A673 (cell line): ENCODE measurements at regions not wholly inside any gene's neighbourhood (a gene's known extent, or its start where the extent isn't known, plus 50 kb on each side); places are given as distances from the start of the nearest gene placed in this dataset.

Experiments
- BruUV-seq: library from RNA; stranded (reverse); fragments of 400-500 nt; replicated peaks from 2 replicates; lab custom pipeline; 2021; lab: Mats Ljungman, UMichigan
- CTCF ChIA-PET: fragments of 300-600 bp; sonication (Branson Sonifier 250); formaldehyde crosslinking; loops from one replicate; lab custom pipeline; 2022; ENCODE audit warnings: antibody characterized with exemption; lab: Charles Lee
- POLR2A ChIA-PET: fragments of 300-600 bp; sonication (Branson Sonifier 250); formaldehyde crosslinking; loops from one replicate; lab custom pipeline; 2022; ENCODE audit warnings: antibody characterized with exemption; ENCODE audit not compliant: low non-redundant PET; lab: Charles Lee
- DNase-seq: peaks from one replicate; pipeline ENCODE4 v3.0.0-alpha.2; 2015; ENCODE audit warnings: low spot score
- H3K27ac ChIP-seq: fragments of 200-600 bp; sonication (generic); 2 replicates; pipeline ENCODE4 v1.5.1; 2016; ENCODE audit warnings: mixed run types, low read depth, mild to moderate bottlenecking, mixed read lengths, antibody characterized with exemption, low read length; ENCODE audit not compliant: poor library complexity, severe bottlenecking
- H3K27me3 ChIP-seq: fragments of 200-600 bp; sonication (generic); replicated peaks from 2 replicates; pipeline ENCODE4 v1.6.1; 2017; ENCODE audit warnings: mixed run types, low read depth, mild to moderate bottlenecking, mixed read lengths, antibody characterized with exemption, low read length; ENCODE audit not compliant: insufficient read depth, poor library complexity
- H3K36me3 ChIP-seq: fragments of 200-600 bp; sonication (generic); 2 replicates; pipeline ENCODE4 v1.6.1; 2016; ENCODE audit warnings: mixed run types, mild to moderate bottlenecking, mixed read lengths, antibody characterized with exemption, low read length; ENCODE audit not compliant: insufficient read depth, poor library complexity, severe bottlenecking
- H3K4me1 ChIP-seq: fragments of 200-600 bp; sonication (generic); 2 replicates; pipeline ENCODE4 v1.6.1; 2017; ENCODE audit warnings: mixed run types, mild to moderate bottlenecking, mixed read lengths, antibody characterized with exemption, low read length; ENCODE audit not compliant: insufficient read depth, poor library complexity, severe bottlenecking
- H3K4me3 ChIP-seq: fragments of 200-600 bp; sonication (generic); 2 replicates; pipeline ENCODE4 v1.5.1; 2016; ENCODE audit warnings: low read depth, mixed run types, mild to moderate bottlenecking, mixed read lengths, low read length; ENCODE audit not compliant: poor library complexity, severe bottlenecking
- H3K9me3 ChIP-seq: fragments of 200-600 bp; sonication (generic); 2 replicates; pipeline ENCODE4 v1.6.1; 2016; ENCODE audit warnings: mixed run types, low read depth, mild to moderate bottlenecking, mixed read lengths, antibody characterized with exemption, low read length; ENCODE audit not compliant: poor library complexity, severe bottlenecking
- EZH2 ChIP-seq: fragments of 200-600 bp; sonication (generic); IDR thresholded peaks from 2 replicates; pipeline ENCODE4 v1.6.1; 2017; ENCODE audit warnings: borderline replicate concordance, low read depth, mild to moderate bottlenecking, mixed read lengths, antibody characterized with exemption, low read length; ENCODE audit not compliant: poor library complexity, severe bottlenecking
- intact Hi-C: fragments of 100-400 bp; cut with micrococcal nuclease; formaldehyde crosslinking; loops from one replicate; pipeline ENCODE4 v1.10.0; 2022; ENCODE audit not compliant: unreplicated experiment
- TF ChIP-seq, protein P1 (sequence below): fragments of 300-800, 200-600 bp; sonication (generic); conservative IDR thresholded peaks from 2 replicates; pipeline ENCODE4 v1.5.1; 2017; ENCODE audit warnings: low read depth, mild to moderate bottlenecking, antibody characterized with exemption, low read length, moderate library complexity, mixed read lengths

DNA sequence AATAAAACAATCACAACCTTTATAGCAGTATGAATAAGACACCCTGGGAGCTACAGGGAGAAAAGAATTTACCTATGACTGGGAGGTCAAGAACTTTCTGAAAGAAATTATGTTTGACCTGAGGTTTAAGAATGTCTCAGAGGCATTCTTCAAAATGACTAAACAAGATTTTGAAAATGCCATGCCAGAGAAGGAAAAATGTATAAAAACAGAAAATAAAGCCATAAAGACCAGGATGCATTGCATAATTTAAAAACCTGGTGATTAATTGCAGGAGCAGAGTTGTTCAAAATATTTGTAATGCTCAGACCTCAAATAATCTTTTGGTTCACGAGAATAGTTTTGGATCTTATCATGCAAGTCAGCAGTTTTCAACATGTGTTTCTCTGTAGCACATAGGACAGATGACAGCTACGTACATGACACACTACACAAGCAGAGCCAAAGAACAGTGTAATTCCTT is 954.7 kb upstream of the ARRDC3 start:
- BruUV-seq, result no TSS peak
- Histone ChIP-seq H3K4me3 (no peak overlapping the region), H3K27ac (no peak overlapping the region), H3K36me3 (no peaks in the 10 kb centered on the region), H3K27me3 (no peaks in the 10 kb centered on the region), H3K9me3 (no peaks in the 10 kb centered on the region), H3K4me1 (no peaks in the 10 kb centered on the region)
- no peak for DNase-seq
- TF ChIP-seq, protein P1, sequence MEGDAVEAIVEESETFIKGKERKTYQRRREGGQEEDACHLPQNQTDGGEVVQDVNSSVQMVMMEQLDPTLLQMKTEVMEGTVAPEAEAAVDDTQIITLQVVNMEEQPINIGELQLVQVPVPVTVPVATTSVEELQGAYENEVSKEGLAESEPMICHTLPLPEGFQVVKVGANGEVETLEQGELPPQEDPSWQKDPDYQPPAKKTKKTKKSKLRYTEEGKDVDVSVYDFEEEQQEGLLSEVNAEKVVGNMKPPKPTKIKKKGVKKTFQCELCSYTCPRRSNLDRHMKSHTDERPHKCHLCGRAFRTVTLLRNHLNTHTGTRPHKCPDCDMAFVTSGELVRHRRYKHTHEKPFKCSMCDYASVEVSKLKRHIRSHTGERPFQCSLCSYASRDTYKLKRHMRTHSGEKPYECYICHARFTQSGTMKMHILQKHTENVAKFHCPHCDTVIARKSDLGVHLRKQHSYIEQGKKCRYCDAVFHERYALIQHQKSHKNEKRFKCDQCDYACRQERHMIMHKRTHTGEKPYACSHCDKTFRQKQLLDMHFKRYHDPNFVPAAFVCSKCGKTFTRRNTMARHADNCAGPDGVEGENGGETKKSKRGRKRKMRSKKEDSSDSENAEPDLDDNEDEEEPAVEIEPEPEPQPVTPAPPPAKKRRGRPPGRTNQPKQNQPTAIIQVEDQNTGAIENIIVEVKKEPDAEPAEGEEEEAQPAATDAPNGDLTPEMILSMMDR, result no peak
- TF ChIP-seq EZH2, result no peak
- ChIA-PET POLR2A (no interaction called here), CTCF (no interaction called here)
- intact Hi-C loops, result no loop called here

DNA sequence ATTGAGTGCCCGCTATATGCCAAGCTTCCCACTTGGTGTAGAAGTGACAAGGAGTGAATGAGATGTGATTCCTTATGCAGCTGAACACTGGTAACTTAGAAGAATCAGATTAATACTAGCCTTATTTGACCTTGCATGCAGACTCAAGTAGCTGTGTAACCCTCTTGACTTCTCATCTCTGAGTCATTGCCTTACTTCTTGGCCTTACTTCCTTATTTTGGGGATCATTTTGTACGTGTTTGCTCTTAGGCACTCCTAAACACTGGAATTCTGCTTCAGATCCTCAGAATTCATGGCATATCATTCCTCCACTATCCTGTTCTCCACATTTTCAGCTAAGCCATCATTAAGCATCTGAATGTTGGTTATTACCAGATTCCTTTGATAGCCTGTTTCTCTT is 948.9 kb upstream of the ARRDC3 start:
- TF ChIP-seq EZH2, result no peak
- TF ChIP-seq, protein P1, result no peak
- H3K36me3 ChIP-seq, result no peaks in the 10 kb centered on the region
- intact Hi-C loops, result no loop called here
- H3K9me3 ChIP-seq, result no peaks in the 10 kb centered on the region
- no TSS peak for BruUV-seq
- H3K27ac ChIP-seq, result no peak overlapping the region
- H3K4me3 ChIP-seq, result no peak overlapping the region
- no peak for DNase-seq
- no peaks in the 10 kb centered on the region for H3K4me1 ChIP-seq
- ChIA-PET CTCF (no interaction called here), POLR2A (interaction anchor here (0.5 kb wide), 1 partner anchor 686 kb away, joined by 3 read pairs; no protein-coding TSS in a partner anchor)
- H3K27me3 ChIP-seq, result no peaks in the 10 kb centered on the region

DNA sequence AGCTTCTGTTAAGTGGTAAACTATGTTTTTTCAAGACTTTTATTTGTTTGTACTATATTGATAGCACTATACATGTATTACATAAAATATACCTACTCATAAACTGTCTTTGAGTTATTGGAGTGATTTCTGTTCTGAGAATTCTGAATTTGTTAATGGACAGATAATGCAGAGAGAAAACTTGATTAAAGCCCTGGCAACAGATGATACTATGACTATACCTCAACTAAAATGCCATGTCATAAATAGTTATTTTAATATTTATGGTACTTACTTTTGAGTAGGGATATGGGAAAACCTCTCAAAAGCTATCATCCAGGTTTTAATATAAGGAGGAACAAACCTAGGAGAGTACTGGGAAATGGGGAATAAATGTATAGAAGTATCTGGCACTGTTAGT is 947.2 kb upstream of the ARRDC3 start:
- CTCF ChIA-PET, result no interaction called here
- DNase-seq, result no peak
- POLR2A ChIA-PET, result no interaction called here
- no peaks in the 10 kb centered on the region for H3K4me1 ChIP-seq
- no peak for TF ChIP-seq EZH2
- TF ChIP-seq, protein P1, result no peak
- no peak overlapping the region for H3K27ac ChIP-seq
- H3K4me3 ChIP-seq, result no peak overlapping the region
- no peaks in the 10 kb centered on the region for H3K9me3 ChIP-seq
- intact Hi-C loops, result no loop called here
- no peaks in the 10 kb centered on the region for H3K36me3 ChIP-seq
- BruUV-seq, result no TSS peak
- H3K27me3 ChIP-seq, result no peaks in the 10 kb centered on the region
